ENCODE measurements at regions not wholly inside any gene's neighbourhood (a gene's known extent, or its start where the extent isn't known, plus 50 kb on each side); places are given as distances from the start of the nearest gene placed in this dataset.
"Not testable (repeated sequence)": the region's sequence is repeated elsewhere in the genome, so short reads cannot be mapped to it uniquely, and the experiment has no call there.

DNA sequence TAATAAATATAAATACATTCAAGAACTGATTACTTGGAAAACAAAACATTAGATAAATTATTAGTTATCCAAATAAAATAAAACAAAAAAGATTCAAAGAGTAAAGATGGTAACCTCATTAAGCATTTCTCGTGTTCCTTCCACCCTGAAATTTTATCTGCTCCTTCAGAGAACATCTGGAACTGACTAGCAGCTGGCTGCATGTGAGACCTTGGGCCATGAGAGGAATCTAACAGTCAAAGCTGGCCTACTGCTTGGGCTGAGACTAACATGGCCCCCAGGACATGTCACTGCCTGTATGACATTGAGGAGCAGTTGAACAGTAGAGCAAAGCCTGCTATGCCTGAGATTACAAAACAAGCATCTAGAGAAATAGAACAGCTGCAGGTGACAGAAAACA, 208.5 kb upstream of the ZSWIM2 start:
- DNase-seq (ENCODE audit: low spot score) = no peak

DNA sequence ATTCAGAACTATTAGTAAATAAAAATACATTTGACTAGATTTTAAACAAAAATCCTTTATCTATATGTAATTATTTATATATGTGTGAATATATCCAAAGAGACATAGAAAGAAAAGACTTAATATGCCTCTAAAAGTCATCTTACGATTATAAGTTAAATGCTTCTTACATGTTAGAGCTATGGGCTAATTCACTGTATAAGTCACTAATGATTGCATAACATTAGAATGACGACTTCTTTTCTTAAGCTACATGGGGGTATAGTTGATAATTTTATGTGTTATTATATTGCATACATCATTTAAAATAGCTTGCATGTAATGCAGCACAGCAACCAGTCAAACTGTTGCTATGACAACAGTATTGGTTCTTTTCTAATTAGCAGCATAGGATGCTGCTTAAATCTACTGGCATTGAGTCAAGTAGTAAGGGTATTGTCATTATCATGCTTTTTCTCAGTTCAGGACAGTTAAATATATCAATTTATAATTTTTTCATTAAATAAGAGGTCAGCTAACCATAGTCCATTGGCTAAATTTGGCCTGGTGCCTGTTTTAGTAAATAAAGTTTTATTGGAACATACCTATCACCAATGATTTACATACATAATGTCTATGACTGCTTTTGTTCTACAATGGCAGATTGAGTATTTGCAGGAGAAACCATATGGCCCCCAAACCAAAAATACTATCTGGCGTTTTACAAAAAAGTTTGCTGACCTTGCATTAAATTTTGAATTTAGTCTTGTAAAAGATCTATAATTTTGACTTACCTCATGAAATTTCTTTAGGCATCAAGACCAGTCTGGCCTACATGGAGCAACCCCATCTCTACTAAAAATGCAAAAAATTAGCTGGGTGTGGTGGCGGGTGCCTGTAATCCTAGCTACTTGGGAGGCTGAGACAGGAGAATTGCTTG, 207.7 kb upstream of the ZSWIM2 start:
- DNase-seq (ENCODE audit: low spot score) = no peak

DNA sequence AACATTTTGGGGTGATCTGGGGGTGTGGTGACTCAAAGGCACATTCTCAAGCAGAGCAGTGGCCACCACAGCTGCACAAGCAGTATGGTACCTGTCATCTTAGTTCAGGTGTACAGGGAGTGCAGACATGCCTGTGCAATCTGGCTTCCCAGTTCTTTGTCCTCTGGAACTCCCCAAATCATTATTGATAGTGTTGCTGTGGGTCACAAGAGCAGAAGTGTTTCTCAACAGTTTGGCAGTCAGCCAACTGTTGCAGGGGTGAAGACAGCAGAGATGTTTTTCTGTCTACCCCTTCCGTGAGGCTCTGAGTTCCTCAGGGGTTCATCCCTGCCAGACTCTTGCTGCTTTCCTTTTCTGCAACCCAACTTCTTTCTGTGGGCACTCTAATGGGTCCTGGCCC, 206.5 kb upstream of the ZSWIM2 start:
- DNase-seq (ENCODE audit: low spot score) = no peak

DNA sequence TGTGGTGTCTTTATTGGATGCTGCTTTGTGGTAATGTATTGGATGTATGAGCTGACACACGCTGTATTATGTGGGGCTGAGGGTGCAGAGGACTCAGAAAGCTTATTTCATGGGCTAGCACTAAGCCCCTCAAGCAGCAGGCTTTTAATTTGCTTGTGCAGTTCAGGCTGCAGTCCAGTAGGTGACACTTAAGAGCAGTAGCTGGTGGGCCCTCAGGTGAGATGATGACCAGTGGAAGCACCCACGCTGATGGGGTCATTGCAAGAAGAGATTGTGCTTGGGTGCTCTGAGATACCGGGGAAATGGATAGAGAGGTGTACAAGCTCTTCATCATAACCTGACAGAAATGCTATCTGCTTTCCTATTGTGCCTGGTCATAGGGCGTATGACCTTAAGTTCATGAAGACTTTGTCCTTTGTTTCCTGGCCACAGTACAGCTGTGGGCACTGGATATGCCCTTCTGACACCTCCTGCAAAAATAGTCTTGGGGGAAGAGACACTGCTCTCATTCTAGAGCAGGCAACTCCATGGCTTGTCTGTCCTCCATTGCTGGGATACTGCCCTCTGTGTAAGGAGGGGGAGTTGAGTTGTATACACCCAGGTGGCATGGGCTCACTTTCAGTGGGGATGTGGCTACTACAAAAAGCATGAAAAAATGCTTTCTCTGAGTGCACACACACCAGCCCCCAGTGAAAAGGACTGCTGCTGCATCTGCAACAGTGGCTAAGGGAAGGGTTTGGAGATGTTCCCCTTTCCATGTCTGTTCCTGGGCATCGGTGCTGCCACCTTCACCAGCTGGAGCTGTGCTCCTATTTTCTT, 205.7 kb upstream of the ZSWIM2 start:
- no peak for DNase-seq (ENCODE audit: low spot score)

DNA sequence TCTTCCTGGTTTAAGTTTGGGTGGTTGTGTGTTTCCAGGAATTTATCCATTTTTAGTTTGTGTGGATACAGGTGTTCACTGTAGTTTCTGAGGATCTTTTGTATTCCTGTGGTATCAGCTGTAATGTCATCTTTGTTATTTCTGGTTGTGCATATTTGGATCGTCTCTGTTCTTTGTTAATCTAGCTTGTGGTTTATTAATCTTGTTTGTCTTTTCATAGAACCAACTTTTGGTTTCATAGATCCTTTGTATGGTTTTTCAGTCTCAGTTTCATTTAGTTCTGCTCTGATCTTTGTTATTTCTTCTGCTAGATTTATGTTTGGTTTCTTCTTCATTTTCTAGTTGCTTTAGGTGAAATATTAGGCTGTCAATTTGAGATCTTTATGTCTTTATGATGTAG, 202.4 kb upstream of the ZSWIM2 start:
- no peak for DNase-seq (ENCODE audit: low spot score)

DNA sequence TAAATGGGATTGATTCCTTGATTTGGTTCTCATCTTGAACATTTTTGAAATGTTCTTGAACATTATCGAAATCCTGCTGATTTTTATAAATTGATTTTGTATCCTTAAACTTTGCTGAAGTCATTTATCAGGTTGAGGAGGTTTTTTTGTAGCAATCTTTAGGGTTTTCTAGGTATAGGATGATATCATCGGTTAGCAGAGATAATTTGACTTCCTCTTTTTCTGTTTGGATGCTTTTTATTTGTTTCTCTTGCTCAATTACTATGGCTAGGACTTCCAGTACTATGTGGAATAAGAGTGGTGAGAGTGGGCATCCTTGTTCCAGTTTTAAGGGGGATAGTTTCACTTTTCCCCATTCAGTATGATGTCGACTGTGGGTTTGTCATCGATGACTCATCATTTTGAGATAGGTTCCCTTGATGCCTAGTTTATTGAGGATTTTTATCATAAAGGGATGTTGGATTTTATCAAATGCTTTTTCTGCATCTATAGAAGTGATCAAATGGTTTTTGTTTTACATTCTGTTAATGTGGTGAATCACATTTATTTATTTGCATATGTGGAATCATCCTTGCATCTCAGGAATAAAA, 201.5 kb upstream of the ZSWIM2 start:
- DNase-seq (ENCODE audit: low spot score) = no peak

DNA sequence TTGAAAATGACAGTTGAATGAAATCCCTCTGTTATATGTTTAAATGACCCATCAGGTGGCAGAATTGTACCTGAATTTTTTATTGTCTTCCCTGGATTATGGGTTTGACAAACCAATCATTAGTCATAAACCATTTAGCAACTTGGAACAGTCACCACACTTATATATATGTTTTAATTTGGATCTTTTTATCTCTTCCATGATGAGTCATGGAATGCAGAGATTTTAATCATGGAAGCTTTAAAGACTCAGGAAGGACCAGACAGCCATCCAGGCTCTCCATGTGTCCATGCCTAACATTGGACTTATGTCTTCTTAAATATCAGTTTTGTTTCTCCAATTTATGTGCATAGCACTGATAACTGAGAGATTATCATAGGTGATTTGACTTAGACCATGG, 188.3 kb upstream of the ZSWIM2 start:
- DNase-seq (ENCODE audit: low spot score) = no peak

DNA sequence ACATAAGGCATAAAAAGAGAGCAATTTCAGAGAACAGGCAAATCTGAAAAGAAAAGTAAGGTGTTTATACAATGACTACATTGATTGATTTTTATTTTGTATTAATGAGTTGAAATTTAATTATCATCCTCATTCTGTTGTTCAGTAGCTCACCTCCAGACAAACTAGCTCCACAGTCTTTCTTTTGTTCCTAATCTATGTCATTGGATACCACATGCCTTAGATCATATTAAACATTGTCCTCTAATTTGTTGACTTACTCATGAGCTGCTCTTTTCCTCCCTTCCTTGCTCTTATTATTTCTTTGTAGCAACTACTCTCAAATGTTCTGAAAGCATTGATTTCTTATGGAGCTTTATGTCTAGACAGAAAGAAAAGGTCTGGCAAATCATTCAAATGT, 185.5 kb upstream of the ZSWIM2 start:
- DNase-seq (ENCODE audit: low spot score) = no peak

DNA sequence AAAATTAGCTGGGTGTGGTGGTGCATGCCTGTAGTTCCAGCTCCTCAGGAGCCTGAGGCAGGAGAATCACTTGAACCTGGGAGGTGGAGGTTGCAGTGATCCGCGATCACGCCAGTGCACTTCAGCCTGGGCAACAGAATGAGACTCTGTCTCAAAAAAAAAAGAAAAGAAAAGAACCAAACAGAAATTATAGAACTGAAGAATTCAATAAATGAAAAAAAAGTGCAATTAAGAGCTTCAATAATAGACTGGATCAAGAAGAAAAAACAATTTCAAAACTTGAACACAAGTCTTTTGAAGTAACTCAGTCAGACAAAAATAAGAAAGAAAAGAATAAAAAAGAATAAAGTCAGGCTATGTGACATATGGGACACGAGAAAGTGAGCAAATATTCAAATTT, 175.8 kb upstream of the ZSWIM2 start:
- DNase-seq (ENCODE audit: low spot score) = no peak

DNA sequence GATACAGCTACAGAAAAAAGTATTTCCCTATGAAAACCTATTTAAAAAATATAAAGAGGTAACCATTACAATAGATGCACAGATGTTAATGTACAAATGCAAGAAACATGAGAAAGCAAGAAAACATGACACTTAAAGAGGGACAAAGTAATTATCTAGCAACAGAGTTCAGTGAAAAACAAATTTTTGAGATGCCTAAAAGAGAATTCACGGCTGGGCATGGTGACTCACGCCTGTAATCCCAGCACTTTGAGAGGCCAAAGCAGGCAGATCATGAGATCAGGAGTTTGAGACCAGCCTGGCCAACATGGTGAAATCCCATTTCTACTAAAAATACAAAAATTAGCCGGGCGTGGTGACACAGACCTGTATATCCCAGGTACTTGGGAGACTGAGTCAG, 175.0 kb upstream of the ZSWIM2 start:
- not testable (repeated sequence) for DNase-seq (ENCODE audit: low spot score)

DNA sequence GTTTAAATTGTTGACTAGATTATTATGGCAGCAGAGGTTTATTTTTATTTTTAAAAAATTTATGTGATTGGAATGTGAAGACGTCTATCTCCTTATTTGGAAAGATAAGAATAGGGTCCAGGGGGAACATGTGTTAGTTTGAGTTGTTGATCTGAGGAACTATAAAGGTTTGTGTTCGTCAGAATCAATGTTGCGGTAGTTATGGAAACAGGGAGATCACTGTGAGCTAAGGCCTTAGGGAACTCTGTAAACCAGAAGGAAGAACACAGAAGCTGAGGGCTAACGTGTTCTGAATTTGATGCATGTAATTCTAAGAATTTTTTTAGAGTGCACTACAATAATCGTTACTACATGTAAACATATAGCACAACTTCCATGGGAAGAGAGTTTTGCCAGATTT, 168.5 kb upstream of the ZSWIM2 start:
- DNase-seq (ENCODE audit: low spot score) = no peak

DNA sequence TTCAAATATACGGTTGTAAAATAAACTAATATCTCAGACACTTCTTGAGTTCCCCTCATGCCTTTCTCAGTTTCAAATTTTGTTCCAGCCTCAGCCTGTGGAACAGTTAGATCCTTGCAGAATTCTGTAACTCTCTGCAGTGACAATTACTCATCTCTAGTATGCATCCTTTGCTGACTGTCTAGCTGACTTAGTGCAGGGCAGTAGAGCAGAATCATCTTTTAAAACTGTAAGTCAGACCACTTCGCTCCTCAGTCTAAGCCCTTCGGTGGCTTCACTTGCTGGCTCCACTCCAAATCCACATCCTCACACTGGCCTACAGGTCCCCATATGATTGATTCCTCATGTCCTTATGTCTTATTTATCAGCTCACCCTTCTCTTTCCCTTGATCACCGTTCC, 164.1 kb upstream of the ZSWIM2 start:
- no peak for DNase-seq (ENCODE audit: low spot score)

DNA sequence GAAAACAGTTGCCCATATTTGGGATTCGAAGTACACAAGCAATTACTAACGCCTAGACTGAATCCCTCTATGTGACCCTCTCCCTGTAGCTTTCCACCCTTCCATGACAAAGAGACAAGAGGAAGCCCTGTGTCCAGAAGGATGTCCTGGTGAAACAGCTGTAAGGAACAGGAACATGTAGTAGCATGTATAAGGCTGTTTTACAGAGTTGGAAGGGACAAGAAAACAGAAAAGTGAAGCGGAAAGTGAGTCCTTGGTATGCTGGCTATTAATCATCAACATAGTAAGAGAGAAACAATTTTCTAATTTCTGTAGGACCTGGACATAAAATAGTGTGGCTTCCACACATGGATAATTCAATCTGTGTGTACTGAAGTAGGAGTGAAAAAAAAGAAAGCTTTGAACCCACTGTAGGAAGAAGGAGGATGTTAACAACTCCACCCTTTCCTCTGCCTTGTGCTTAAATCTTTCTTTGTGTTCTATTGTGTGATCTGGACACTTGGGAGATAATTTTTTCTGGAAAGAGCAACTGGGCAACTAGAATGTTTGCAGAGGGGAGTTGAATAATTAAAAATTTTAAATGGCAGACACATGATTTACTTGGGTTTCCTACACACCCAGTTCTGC, 162.3 kb upstream of the ZSWIM2 start:
- no peak for DNase-seq (ENCODE audit: low spot score)

DNA sequence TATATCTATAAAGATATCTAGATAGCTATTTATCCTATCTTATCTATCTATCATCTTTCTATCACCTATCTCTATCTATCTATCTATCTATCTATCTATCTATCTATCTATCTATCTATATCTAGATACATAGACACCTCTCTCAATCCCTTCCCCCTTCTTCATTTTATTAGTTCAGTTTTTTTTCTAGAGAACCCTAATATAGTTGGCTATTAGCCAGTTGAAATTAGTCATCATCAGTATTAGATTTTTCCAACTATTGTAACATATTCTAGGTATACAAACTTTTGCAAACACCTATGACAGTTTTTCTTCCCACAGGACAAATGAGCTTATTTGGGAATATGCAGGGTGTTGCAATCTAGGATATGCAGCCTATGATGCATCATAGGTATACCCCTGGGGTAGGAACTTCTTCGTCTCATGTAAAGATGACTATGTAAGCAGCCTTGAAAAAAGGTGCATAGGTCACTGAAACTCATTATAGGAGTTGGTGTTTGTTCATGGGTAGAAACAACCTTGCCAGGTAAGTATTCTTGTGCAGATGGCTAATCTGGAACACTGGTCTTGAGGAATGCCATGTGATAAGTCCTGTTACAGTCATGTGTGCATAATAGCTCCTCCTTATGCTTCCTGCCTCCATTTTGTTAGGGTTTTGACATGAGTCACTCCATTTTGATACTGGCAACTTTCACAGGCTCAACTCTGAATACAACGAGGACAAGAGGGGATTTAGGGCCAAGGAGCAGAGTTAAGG, 160.7 kb upstream of the ZSWIM2 start:
- DNase-seq (ENCODE audit: low spot score) = no peak

DNA sequence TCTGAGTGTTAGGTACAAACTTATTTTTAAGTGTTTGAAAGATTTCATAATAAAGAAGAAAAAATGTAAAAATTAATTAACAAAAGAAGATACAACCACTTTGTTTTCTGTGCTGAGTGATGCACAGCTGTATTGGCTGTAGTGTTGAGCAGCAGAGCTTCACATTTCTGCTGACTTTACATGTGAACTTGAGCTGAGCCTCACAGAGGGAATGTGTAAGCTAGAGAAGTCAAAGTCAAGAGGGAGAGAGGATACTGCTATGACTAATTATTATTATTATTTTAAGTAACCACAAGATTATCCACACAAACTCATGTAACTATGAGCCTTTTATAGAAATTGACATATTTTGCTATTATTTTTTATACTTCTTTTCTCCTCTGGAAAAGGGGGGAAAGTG, 159.1 kb upstream of the ZSWIM2 start:
- no peak for DNase-seq (ENCODE audit: low spot score)

DNA sequence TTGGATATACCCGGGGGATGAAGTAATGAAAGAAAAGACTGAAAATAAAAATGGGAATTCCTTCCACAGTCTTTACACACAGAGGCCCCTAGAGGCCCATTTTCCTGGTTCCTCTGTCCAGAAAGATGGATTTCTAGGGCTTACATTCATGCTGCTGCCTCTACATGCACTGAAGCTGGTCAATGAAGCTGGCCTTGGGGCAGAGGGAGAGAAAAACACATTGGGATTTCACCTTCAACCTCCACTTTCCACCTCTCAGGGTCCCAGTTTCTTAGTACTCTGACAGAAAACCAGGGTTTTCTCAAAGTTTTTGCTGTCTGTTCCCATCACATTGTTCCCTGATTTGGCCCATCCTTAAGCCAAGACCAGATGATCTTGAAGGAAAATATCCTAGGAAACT, 154.6 kb upstream of the ZSWIM2 start:
- DNase-seq (ENCODE audit: low spot score) = no peak

DNA sequence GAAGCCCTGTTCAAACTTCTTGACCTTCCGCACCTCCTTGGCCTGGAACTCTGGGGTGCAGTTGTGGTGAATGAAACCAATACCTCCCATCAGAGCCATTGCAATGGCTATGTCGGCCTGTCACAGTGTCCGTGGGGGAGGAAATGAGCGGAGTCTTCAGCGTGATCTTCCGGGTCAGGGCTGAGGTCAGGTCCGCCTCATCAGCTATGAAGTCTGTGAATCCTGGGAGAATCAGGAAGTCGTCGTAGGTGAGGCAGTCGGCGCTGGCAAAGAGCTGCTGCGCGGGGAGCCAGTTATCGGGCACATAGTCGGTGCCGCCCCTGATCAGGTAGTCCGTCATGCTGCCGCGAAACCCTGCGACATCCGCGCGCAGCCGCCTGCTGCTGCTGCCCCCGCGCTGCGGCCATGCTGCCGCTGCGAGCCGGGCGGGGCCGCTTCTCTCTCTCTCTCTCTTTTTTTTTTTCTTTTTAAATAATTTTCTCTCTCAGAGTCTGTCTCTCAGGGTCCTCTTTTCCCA, 154.1 kb upstream of the ZSWIM2 start:
- no peak for DNase-seq (ENCODE audit: low spot score)

DNA sequence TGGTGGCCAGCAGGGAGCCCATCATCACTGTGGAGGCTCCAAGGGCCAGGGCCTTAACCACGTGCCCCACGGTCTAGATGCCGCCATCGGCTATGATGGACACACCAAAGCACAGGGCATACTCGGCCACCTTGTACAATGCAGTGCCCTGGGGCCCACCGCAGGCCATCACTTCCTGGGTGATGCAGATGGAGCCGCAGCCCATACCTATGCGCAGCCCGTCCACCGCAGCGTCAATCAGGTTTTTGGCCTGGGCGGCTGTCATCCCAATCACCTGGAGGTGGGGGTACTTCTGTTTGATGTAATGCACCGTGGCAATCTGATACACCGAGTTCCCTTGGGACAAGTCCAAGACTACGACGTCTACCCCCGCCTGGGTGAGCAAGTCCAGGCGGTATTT, 153.3 kb upstream of the ZSWIM2 start:
- no peak for DNase-seq (ENCODE audit: low spot score)

DNA sequence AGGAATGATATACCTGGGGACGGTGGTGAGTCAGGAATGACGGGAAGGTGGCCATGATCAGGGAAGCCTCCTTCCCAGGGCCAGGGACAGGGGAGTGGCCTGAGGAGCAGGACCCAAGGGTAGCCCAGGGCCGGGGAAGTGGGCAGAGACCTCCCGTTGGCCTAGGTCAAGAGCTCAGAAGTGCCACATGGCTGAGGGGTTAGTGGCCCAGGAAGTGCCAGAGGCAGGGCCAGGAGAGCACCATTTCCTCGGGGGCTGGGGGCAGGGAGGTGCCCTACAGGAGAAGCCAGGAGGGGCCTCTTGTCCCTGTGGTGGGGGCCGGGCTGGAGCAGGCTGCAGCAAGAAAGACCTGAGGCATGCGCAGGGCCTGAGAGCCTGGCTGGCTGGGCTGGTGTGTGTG, 152.3 kb upstream of the ZSWIM2 start:
- DNase-seq (ENCODE audit: low spot score) = no peak

DNA sequence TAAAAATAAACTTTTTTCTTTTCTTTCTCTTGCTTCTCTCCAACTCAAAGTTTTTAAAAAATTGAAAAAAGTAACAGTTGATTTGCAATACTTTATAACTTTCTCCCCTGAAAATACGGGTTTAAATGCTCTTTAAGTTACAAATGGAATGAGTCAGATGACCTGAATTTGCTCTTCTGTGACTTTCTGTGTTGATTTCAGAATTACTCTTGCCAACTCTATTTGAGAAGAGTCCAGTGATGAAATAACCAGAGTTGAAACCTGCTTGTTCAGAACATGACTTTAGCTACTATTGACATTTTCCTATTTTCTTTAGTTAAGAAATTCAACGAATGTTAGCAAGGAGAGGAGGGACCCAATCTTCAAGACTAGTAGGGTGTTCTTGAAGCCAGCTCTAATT, 146.1 kb upstream of the ZSWIM2 start:
- DNase-seq (ENCODE audit: low spot score) = no peak

DNA sequence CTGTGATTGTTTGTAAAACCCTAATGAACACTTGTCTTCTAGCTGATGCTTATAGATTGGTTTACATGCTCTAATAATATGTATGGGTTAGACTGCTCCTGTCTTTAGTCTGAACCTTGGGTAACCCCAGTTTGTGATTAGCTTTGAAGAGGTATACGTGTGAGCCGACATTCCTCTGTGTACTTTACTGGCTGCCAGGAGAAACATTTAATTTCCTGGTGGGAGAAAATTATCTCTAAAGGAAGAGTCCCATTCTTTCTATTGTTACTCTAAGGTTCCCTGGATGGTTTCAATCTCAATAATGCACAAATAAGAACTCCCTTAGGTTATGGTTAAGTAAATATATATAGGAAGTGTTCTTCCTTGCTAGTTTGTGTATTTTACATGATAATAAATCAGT, 143.6 kb upstream of the ZSWIM2 start:
- no peak for DNase-seq (ENCODE audit: low spot score)
